Transverse colon (tissue), 4 donors: ENCODE measurements at regions not wholly inside any gene's neighbourhood (a gene's known extent, or its start where the extent isn't known, plus 50 kb on each side); places are given as distances from the start of the nearest gene placed in this dataset.

Experiments
- DNase-seq: peaks from one replicate; pipeline ENCODE4 v3.0.0-alpha.2; 2019
- H3K27ac ChIP-seq, 4 donors: fragments of 200-600 bp; sonication (generic); 2 replicates each; pipeline ENCODE4 v1.5.1; 2016 to 2018; ENCODE audit warnings: inconsistent platforms in 4 of 4
- H3K27me3 ChIP-seq: fragments of 200-600 bp; sonication (generic); 2 replicates; pipeline ENCODE4 v1.5.1; 2017; ENCODE audit warnings: inconsistent platforms
- H3K36me3 ChIP-seq, 4 donors: fragments of 200-600 bp; sonication (generic); 2 replicates each; pipeline ENCODE4 v1.5.1; 2017 to 2019; ENCODE audit warnings: inconsistent platforms in 4 of 4
- H3K4me1 ChIP-seq, 4 donors: fragments of 200-600 bp; sonication (generic); 2 replicates each; pipeline ENCODE4 v1.5.1; 2017 to 2020; ENCODE audit warnings: inconsistent platforms in 4 of 4
- H3K4me3 ChIP-seq, 4 donors: fragments of 200-600 bp; sonication (generic); 1 replicate in 1 of 4; 2 replicates in 3 of 4; pipeline versions ENCODE4 v1.5.1 to v1.6.1; 2017 to 2019; ENCODE audit warnings: inconsistent platforms in 4 of 4
- H3K9me3 ChIP-seq, 2 donors: fragments of 200-600 bp; sonication (generic); 2 replicates each; pipeline ENCODE4 v1.5.1; 2017 to 2019; ENCODE audit warnings: inconsistent platforms in 2 of 2
- CTCF ChIP-seq, 5 experiments: fragments of 200-600 bp in 3 of 5; fragments of 450-650 bp in 2 of 5; sonication (generic) in 3 of 5; IDR thresholded peaks; 1 replicate in 2 of 5; 2 replicates in 3 of 5; pipeline ENCODE4 v1.5.1; 2016 to 2017; ENCODE audit warnings: antibody characterized with exemption in 5 of 5, inconsistent platforms in 3 of 5, mild to moderate bottlenecking in 2 of 5, moderate library complexity in 1 of 5
- EP300 ChIP-seq: sonication (generic); formaldehyde crosslinking; IDR thresholded peaks from one replicate; pipeline ENCODE4 v1.6.1; 2017; ENCODE audit warnings: antibody characterized with exemption, low read depth
- POLR2A ChIP-seq: fragments of 450-650 bp; IDR thresholded peaks from one replicate; pipeline ENCODE4 v1.6.1; 2016; ENCODE audit warnings: antibody characterized with exemption, mild to moderate bottlenecking, moderate library complexity
- POLR2AphosphoS5 ChIP-seq, 3 donors: sonication (generic); formaldehyde crosslinking; IDR thresholded peaks; one replicate each; pipeline ENCODE4 v1.6.1; 2016; ENCODE audit warnings: antibody characterized with exemption in 3 of 3
- WGBS, 2 donors: methylation state at CpG; one replicate each; pipeline ENCODE4 v1.1.5; 2018; ENCODE audit warnings: low coverage in 1 of 2; 5-methylcytosine and 5-hydroxymethylcytosine counted together
- in situ Hi-C, 4 donors: fragments of 200-750 bp; cut with MboI; loops; one replicate each; pipeline versions ENCODE4 v1.15.0 to v1.15.1; 2017; ENCODE audit warnings: low sequenced_read_pairs in 3 of 4, low pct_ligation_motif_present in 1 of 4, low pct_unique_long_range_greater_than_20kb in 1 of 4
- intact Hi-C: fragments of 100-400 bp; cut with DNase I; formaldehyde crosslinking; loops from one replicate; pipeline ENCODE4 v1.15.1; 2023; ENCODE audit warnings: low total_unique reads

GRCh38 chr16:26727848-26728247 is 338.9 kb upstream of the C16orf82 start:
- Histone ChIP-seq H3K4me3 (no peak overlapping the region), H3K27me3 (no peaks in the 10 kb centered on the region), H3K4me1 (no peaks in the 10 kb centered on the region), H3K27ac (no peak overlapping the region), H3K36me3 (no peaks in the 10 kb centered on the region), H3K9me3 (no peaks in the 10 kb centered on the region)
- DNase-seq, result no peak
- in situ Hi-C loops, result no loop called here
- 42% methylated on average over 9 of the region's 9 CpGs; no CpG with 5 or more reads in 1 of the 2 donors for WGBS, 2 donors
- intact Hi-C loops, result no loop called here
- TF ChIP-seq CTCF (IDR thresholded peaks at IDR 0.05), result no peak
- TF ChIP-seq EP300, result no peak
- TF ChIP-seq POLR2AphosphoS5 (IDR thresholded peaks at IDR 0.05), result no peak
- no peak for TF ChIP-seq POLR2A

- no peak overlapping the region for H3K27ac ChIP-seq
- no peak for TF ChIP-seq EP300
- TF ChIP-seq POLR2A, result no peak
- no peak for TF ChIP-seq POLR2AphosphoS5 (IDR thresholded peaks at IDR 0.05)
- TF ChIP-seq CTCF (IDR thresholded peaks at IDR 0.05), result no peak
- 72 to 74% methylated on average over 2 of the region's 2 CpGs for WGBS, 2 donors
- intact Hi-C loops (no loop called here), in situ Hi-C loops (no loop called here)
- H3K4me1 ChIP-seq, result no peaks in the 10 kb centered on the region
- DNase-seq, result no peak
- no peaks in the 10 kb centered on the region for H3K27me3 ChIP-seq
- H3K36me3 ChIP-seq, result no peaks in the 10 kb centered on the region
- H3K9me3 ChIP-seq, result no peaks in the 10 kb centered on the region
- no peak overlapping the region for H3K4me3 ChIP-seq
Observed at GRCh38 chr16:26729951-26730541, 336.7 kb upstream of the C16orf82 start.

GRCh38 chr16:26731729-26732128 is 335.0 kb upstream of the C16orf82 start:
- WGBS, 2 donors, result 85 to 100% methylated on average over 2 to 4 of the region's 4 CpGs

GRCh38 chr16:26733710-26734109 is 333.0 kb upstream of the C16orf82 start:
- no peak for DNase-seq
- Histone ChIP-seq H3K36me3 (no peaks in the 10 kb centered on the region), H3K4me1 (no peaks in the 10 kb centered on the region), H3K27ac (no peak overlapping the region), H3K4me3 (no peak overlapping the region), H3K27me3 (no peaks in the 10 kb centered on the region), H3K9me3 (no peaks in the 10 kb centered on the region)
- 60% methylated on average over 1 of the region's 1 CpG; no CpG with 5 or more reads in 1 of the 2 donors for WGBS, 2 donors
- in situ Hi-C loops (no loop called here), intact Hi-C loops (no loop called here)
- TF ChIP-seq CTCF (IDR thresholded peaks at IDR 0.05) (no peak), POLR2A (no peak), EP300 (no peak), POLR2AphosphoS5 (IDR thresholded peaks at IDR 0.05) (no peak)

More at GRCh38 chr16:26731729-26732128, 335.0 kb upstream of the C16orf82 start:
- H3K27ac ChIP-seq, result no peak overlapping the region
- H3K36me3 ChIP-seq, result no peaks in the 10 kb centered on the region
- in situ Hi-C loops (no loop called here), intact Hi-C loops (no loop called here)
- no peak for DNase-seq
- H3K27me3 ChIP-seq, result no peaks in the 10 kb centered on the region
- no peaks in the 10 kb centered on the region for H3K4me1 ChIP-seq
- no peaks in the 10 kb centered on the region for H3K9me3 ChIP-seq
- no peak overlapping the region for H3K4me3 ChIP-seq
- TF ChIP-seq POLR2A (no peak), EP300 (no peak)

- Histone ChIP-seq H3K4me3 (no peak overlapping the region), H3K27me3 (no peaks in the 10 kb centered on the region), H3K36me3 (no peaks in the 10 kb centered on the region), H3K9me3 (no peaks in the 10 kb centered on the region), H3K27ac (no peak overlapping the region), H3K4me1 (no peaks in the 10 kb centered on the region)
- no peak for DNase-seq
- intact Hi-C loops (no loop called here), in situ Hi-C loops (no loop called here)
- TF ChIP-seq POLR2AphosphoS5 (IDR thresholded peaks at IDR 0.05) (no peak), EP300 (no peak), CTCF (IDR thresholded peaks at IDR 0.05) (no peak), POLR2A (no peak)
- 76 to 88% methylated on average over 3 of the region's 3 CpGs for WGBS, 2 donors
Observed at GRCh38 chr16:26735521-26735920, 331.2 kb upstream of the C16orf82 start.
